ENCODE measurements at regions not wholly inside any gene's neighbourhood (a gene's known extent, or its start where the extent isn't known, plus 50 kb on each side); places are given as distances from the start of the nearest gene placed in this dataset.
"Not testable (repeated sequence)": the region's sequence is repeated elsewhere in the genome, so short reads cannot be mapped to it uniquely, and the experiment has no call there.

DNA sequence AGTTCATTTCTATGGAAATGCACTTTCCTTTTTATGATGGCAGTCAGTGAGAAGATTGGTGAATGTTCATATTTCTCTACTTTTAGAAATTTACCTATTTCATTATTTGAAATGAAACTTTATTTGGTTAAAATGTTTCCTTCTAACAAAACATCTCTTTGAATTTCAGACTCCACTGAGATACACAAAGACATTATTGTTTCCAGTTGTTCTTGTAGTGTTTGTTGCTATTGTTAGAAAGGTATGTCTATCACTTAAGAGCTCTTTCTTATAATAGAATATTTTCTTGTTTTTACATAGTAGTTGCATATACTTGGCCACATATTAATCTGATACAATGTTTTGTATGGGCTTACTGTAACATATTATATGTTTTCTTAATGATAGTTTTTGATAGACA lies 76.8 kb downstream of the KBTBD2 start:
- TF ChIP-seq, protein P1, sequence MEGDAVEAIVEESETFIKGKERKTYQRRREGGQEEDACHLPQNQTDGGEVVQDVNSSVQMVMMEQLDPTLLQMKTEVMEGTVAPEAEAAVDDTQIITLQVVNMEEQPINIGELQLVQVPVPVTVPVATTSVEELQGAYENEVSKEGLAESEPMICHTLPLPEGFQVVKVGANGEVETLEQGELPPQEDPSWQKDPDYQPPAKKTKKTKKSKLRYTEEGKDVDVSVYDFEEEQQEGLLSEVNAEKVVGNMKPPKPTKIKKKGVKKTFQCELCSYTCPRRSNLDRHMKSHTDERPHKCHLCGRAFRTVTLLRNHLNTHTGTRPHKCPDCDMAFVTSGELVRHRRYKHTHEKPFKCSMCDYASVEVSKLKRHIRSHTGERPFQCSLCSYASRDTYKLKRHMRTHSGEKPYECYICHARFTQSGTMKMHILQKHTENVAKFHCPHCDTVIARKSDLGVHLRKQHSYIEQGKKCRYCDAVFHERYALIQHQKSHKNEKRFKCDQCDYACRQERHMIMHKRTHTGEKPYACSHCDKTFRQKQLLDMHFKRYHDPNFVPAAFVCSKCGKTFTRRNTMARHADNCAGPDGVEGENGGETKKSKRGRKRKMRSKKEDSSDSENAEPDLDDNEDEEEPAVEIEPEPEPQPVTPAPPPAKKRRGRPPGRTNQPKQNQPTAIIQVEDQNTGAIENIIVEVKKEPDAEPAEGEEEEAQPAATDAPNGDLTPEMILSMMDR (IDR thresholded peaks at IDR 0.05) = not testable (repeated sequence)
- not testable (repeated sequence) for TF ChIP-seq POLR2AphosphoS5, EP300 (IDR thresholded peaks at IDR 0.05)
